Stimulated activated CD8-positive, alpha-beta memory T cell treated with anti-CD3 and anti-CD28 coated beads, Interleukin-4, amount 100 ng/mL, for 48 hours (primary cell): ENCODE measurements at regions not wholly inside any gene's neighbourhood (a gene's known extent, or its start where the extent isn't known, plus 50 kb on each side); places are given as distances from the start of the nearest gene placed in this dataset.
"Not testable (repeated sequence)": the region's sequence is repeated elsewhere in the genome, so short reads cannot be mapped to it uniquely, and the experiment has no call there.

Experiments used
- DNase-seq: peaks from one replicate; pipeline ENCODE4 v3.0.0-alpha.2; 2020

- DNase-seq = no peak
Measured at GRCh38 chr3:145219355-145220235, 941.4 kb downstream of the PLOD2 start.

GRCh38 chr3:145224886-145225285 is 936.1 kb downstream of the PLOD2 start:
- DNase-seq = no peak

- no peak for DNase-seq
Measured at GRCh38 chr3:145243875-145244274, 917.1 kb downstream of the PLOD2 start.

- DNase-seq = no peak
Measured at GRCh38 chr3:145244327-145244726, 916.7 kb downstream of the PLOD2 start.

- no peak for DNase-seq
Measured at GRCh38 chr3:145246291-145246690, 914.7 kb downstream of the PLOD2 start.

GRCh38 chr3:145248928-145249327 is 912.1 kb downstream of the PLOD2 start:
- DNase-seq = no peak

GRCh38 chr3:145251311-145251710 is 909.7 kb downstream of the PLOD2 start:
- DNase-seq = no peak

GRCh38 chr3:145257967-145258366 is 903.0 kb downstream of the PLOD2 start:
- not testable (repeated sequence) for DNase-seq

- DNase-seq = no peak
Measured at GRCh38 chr3:145259166-145259880, 901.7 kb downstream of the PLOD2 start.

GRCh38 chr3:145263458-145263857 is 897.5 kb downstream of the PLOD2 start:
- DNase-seq = not testable (repeated sequence)

GRCh38 chr3:145266368-145266767 is 894.6 kb downstream of the PLOD2 start:
- no peak for DNase-seq

GRCh38 chr3:145269106-145269505 is 891.9 kb downstream of the PLOD2 start:
- no peak for DNase-seq

- no peak for DNase-seq
Measured at GRCh38 chr3:145272684-145273083, 888.3 kb downstream of the PLOD2 start.

- DNase-seq = no peak
Measured at GRCh38 chr3:145282505-145282904, 878.5 kb downstream of the PLOD2 start.

- DNase-seq = no peak
Measured at GRCh38 chr3:145286937-145287336, 874.0 kb downstream of the PLOD2 start.

GRCh38 chr3:145290010-145290409 is 871.0 kb downstream of the PLOD2 start:
- no peak for DNase-seq

- DNase-seq = no peak
Measured at GRCh38 chr3:145294572-145294971, 866.4 kb downstream of the PLOD2 start.

GRCh38 chr3:145307272-145307671 is 853.7 kb downstream of the PLOD2 start:
- no peak for DNase-seq

GRCh38 chr3:145313751-145314150 is 847.2 kb downstream of the PLOD2 start:
- no peak for DNase-seq

- not testable (repeated sequence) for DNase-seq
Measured at GRCh38 chr3:145316253-145316652, 844.7 kb downstream of the PLOD2 start.

- DNase-seq = no peak
Measured at GRCh38 chr3:145326666-145327065, 834.3 kb downstream of the PLOD2 start.

- DNase-seq = not testable (repeated sequence)
Measured at GRCh38 chr3:145333427-145333826, 827.6 kb downstream of the PLOD2 start.

GRCh38 chr3:145333931-145334330 is 827.1 kb downstream of the PLOD2 start:
- DNase-seq = no peak

- DNase-seq = no peak
Measured at GRCh38 chr3:145355206-145355605, 805.8 kb downstream of the PLOD2 start.
